Superior temporal gyrus (tissue), 1 donor: ENCODE measurements at regions not wholly inside any gene's neighbourhood (a gene's known extent, or its start where the extent isn't known, plus 50 kb on each side); places are given as distances from the start of the nearest gene placed in this dataset.
"Not testable (repeated sequence)": the region's sequence is repeated elsewhere in the genome, so short reads cannot be mapped to it uniquely, and the experiment has no call there.

Experiments used
- DNase-seq: peaks from one replicate; pipeline ENCODE4 v3.0.0-alpha.2; 2016; ENCODE audit errors: extremely low spot score

DNA sequence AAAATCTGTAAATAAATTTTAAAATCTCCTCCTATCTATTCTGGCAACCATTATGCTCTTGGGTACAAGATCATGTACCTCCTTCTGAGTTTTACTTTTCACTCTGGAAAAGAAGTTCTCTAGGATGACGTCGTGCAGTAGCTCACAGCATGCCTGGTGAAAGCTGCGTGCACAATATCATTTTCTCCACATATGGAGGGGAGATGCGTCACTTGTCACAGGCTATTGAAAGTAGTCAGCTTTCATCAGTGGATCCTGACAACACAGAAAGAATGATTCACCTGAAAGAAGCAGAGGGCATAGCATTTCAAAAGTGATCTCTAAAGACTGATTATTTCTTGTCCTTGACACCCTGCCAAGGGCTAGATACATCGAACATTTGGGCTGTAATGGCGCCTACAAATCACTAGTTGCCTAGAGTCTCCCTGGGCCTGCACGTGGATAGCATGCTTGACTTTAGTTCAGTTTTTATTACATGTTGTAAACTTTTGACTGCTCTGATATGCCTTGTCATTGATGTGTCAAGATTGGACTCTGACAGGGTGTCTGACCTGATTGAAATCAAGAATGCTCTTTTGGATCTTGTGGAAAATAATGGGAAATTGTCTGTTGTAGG lies 1365.6 kb downstream of the OLFM4 start:
- no peak for DNase-seq

DNA sequence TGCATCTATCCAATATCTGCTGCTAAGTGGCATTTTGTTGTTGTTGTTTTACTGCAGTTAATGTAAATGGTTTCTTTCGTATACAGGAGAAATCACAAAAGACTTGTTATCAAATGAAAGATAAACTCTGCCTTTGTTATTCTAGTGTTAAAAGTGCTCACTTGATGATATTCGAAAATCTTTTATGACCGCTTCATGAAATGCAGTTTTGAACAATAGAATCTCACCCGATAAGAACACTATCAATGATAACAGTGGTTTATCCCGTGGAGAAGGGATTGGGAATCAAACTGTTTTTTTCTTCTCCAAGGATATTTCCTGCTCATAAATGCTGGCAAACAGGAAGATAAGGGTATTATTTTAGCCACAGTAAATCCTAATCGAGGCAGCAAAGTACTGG lies 1366.3 kb downstream of the OLFM4 start:
- DNase-seq, result no peak

DNA sequence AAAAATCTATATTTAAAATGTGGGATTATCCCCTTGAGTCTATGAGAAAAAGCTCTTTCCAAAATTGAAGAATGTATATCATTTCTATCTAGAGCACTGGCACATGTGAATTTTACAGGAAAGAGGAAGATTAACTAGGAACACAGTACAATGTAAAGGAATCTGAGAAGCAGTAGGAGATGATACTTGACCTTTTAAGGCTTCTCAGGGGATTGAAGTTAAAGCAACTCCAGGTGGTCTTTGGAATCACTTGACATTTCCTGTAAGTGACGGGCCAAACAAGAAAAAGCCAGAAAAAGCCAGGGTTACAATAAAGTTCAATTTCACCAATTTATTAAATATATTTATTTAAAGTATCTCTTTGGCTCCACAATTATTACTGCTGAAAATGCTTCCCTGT lies 1373.9 kb downstream of the OLFM4 start:
- no peak for DNase-seq

DNA sequence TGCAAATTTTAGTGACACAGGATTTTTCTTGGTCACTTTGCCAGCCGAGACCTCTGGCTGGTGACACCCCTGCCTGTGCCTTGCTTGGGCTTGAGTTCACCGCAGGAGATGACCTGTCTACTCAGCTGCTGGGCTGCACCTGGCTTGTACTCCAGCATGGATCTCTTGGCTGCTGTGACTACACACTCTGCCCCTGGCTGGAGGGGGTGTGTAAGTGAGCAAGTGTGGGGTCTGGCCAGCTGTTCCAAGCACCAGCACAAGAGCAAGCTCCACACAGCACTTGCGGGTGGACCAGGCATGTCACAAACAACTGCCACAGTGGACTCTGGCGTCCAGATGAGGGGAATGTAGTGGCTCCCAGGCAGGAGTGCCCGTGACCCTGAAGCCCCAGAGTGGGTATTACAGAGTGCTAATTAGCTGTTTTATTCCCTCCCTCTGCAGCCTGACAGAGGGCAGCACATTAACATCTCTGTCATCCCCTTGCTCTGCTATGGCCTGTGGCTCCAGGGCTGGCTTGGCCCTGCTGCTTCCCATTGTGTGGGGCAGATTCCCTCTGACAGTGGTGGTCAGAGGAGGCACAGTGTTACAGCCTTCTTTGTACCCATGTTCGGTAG lies 1387.2 kb downstream of the OLFM4 start:
- no peak for DNase-seq

DNA sequence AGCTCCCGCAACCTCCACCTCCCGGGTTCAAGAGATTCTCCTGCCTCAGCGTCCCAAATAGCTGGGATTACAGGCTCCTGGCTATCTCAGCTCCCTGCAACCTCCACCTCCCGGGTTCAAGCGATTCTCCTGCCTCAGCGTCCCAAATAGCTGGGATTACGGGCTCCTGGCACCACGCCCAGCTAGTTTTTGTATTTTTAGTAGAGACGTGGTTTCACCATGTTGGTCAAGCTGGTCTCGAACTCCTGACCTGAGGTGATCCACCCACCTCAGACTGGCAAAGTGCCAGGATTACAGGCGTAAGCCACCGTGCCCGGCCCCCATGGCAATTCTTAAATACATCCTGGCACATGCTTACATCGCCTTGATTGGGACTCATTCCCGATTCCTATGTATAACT lies 1394.3 kb downstream of the OLFM4 start:
- not testable (repeated sequence) for DNase-seq

DNA sequence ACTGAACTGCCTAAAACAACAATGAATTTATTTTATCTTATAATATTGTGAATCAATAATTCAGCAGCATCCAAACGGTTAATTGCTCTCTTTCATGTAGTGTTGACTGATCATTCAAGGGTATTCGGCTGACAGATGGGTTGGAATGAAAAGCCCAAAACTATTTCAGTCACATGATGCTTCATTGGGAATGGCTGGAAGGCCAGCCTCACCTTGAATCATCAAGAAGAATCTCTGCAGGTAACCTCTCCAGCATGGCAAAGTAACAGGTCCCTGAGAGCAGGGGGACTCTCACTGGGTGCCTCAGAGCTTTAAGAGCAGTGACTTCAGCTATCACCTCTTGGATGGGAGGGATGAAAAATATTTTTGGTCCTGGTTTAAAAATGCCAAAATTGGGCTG lies 1395.7 kb downstream of the OLFM4 start:
- no peak for DNase-seq

DNA sequence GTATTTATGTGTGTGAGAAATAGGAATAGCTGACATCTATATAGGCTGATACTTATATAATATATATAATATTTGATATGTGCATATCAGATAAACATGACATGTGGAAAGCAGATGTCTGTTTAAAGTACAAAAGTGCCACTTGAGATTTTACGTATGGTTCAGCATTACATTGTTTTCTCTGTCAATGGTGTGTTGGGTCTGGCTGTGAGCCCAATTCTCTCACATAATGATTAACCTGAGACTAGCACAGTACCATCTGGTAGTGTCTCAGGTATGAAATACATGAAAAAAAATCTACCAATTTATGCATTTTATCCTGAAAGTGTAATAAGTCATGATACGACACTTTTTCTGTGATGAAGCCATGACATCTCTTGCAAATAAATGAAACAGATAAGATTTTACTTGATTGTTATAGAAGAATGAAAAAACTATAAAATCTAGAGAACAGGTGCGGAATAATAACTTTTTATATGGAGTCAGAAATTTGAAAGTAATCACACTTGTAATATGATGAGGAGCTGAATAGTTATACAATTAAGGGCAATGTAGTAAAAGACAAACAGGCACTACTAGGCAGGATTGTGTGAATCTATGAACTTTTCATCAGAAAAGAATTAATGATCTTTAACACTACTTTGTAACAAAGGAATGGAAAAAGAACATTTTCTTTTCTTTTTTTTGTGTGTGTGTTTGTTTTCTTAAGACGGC lies 1405.0 kb downstream of the OLFM4 start:
- DNase-seq, result no peak

DNA sequence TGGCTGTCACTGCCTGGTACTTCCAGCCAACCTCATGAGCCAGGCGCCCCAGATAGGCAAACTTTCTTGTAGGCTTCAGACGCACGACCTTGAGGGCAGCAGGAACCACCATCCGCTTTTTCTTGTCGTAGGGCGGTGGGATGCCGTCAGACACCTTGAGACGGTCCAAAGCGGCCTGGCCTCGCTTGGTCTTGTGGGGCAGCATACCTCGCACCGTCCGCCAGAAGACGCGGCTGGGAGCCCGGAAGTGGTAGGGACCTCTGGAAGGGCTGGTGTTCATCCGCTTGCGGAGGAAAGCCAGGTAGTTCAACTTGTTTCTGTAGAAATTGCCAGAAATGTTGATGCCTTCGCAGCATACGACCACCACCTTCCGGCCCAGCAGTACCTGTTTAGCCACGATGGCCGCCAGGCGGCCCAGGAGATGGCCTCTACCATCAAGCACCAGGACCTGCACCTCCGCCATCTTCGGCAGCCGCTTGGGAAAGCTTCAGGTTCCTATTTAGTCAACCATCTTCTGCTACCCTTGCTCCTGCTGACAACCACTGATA lies 1412.3 kb downstream of the OLFM4 start:
- not testable (repeated sequence) for DNase-seq

DNA sequence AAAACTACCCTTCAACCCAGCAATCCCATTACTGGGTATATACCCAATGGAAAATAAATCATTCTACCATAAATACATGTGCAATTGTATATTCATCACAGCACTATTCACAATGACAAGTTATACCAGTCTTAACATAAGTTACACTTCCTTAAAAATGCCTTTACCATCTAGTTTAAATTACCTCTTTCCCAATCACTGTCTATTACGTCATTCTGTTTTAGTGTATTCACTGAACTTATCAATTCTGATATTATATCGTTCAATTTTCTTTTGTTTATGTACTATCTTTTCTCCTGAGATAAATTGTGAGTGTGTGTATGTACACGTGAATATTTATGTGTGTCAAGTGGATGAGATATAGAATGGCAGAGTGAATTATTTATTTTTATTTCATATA lies 1416.8 kb downstream of the OLFM4 start:
- no peak for DNase-seq

DNA sequence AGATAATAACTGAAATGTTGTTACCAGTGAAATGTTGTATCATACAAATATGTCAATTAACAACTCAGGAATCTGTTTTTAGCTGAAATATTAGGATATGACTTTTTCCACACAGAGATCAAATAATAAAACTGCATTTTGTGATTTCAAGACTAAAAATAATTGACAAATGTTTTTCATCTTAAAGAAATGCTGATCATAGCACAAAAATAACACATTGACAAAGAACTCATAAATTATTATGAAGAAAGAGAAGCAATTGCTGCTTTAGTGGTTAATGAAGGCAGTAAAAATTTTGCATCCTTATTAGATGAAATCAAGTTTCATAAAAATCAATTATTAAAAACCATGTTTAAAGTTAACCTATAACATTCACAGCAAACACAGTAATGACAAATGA lies 1417.3 kb downstream of the OLFM4 start:
- no peak for DNase-seq

DNA sequence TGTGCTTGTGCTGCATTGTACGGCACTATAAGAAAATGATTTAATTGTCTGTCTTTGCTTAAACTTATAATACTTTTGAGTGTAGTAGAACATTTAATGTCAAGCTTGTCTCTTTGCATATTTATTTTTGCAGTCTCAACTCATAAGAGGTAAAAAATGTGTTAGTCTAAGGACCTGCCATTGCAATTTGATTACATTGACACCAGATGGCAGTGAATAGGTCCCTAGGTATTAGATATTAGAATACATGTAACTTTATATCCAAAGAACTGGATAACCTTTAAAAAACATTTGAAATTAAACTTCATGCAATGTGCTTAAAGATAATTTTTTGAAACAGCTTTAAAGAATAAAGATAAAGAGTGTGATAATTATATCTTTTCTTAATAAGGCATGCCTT lies 1421.3 kb downstream of the OLFM4 start:
- no peak for DNase-seq

DNA sequence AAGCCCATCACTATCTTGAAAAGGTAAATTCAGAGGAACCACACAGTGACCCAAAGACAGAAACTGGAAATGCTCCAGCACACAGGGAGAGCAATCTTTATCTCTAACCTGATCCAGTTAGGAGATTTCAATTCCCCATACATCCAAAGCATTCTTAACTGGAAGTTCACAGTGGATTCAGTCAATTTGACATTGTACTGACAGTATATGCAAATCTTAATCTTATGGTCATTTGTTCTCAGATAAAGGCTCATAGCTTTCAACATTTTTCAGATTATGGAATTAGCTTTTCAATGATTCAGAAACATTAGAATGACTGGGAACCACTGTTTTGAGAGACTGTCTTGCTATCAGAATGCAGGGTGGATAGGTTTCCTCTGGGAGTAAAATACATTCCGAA lies 1455.6 kb downstream of the OLFM4 start:
- no peak for DNase-seq

DNA sequence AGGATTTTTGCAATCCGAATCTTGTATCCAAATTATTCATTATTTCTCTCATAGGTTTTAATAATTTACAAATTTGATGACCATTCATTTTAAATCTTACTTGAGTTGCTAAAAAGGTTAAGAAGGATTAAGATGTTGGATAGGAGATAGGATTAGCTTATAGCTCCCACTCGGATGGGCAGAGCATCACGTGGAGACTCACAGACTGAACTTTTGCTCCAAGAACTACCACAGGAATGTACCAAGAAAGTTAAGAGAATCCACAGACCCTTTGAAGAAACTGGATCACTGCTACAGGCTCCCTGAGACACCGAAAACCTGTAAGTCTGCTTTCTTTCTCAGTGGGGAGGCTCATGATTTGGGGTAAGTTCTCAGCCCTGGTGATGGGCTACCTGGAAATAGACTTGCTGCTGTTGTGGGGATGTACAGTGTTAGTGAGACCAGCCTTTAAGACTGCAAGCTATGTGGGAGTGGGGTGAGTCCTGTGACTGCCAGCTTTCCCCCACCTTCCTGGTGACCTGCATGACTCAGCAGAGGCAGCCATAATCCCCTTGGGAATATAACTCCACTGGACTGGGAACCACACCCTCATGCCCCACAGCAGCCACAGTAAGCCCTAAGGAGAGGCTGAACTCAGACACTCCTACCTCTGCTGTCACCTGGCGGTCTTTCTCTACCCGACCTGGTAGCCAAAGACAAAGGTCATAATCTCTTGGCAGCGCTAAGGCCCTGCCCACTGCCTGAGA lies 1458.0 kb downstream of the OLFM4 start:
- no peak for DNase-seq

DNA sequence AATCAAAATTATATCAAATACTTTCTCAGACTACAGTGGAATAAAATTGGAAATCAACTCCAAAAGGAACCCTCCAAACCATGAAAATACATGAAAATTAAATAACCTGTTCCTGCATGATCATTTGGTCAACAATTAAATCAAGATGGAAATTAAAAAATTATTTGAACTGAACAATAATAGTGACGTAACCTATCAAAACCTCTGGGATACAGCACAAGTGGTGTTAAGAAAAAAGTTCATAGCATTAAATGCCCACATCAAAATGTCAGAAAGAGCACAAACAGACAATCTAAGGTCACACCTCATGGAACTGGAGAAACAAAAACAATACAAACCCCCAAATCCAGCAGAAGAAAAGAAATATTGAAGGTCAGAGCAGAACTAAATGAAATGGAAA lies 1460.7 kb downstream of the OLFM4 start:
- no peak for DNase-seq

DNA sequence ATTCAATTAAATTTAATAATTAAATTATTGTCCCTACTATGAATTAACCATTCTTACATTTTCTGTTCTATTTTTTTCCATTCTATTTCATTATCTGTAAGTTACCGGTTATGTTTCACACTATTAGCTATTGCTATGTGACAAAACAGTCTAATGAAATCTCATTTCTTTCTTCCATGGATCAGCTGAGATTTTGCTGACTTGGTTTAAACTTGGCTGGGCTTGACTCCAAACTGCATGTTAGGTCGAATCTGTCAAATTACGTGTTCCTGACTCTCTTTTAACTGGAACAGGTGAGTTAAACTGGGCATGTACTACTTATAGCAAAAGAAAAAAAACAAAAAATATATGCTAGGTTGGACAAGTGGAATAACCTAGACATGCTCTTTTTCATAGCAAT lies 1464.4 kb downstream of the OLFM4 start:
- no peak for DNase-seq

DNA sequence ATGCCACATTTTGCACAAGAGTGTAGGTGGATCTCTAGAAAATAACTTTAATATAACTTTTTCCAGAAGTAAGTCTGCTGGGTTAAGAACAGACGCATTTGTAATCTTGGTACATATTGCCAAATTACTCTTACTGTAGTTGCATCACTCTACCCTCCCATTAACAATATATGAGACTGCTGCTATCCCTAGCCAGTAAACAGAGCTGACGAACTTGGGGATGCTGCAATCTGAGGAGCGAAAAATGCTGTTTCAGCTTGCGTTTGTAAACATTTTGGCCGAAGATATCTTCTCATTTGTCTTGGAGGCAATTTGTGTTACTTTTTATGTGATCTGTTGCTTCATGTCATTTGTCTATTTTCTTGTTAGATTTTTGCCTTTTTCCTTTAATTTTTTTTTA lies 1482.8 kb downstream of the OLFM4 start:
- DNase-seq, result no peak

DNA sequence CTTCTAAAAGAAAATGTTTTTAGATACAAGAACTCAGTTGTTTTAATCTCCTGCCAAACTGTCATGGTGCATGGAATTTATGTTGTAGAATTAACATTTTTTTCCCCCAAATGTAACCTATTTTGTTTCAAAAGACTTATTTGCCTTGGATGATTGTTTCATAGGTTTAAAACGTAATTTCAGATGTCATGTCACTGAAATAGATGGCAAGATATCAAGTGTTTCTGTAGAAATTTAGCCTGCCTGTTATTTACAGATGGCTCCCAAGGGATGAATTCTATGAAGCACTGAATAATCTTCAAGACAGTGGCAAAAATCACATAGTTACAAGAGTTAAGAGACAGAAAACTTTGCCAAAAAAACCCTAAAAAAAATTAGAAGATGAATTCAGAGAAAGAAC lies 1484.6 kb downstream of the OLFM4 start:
- DNase-seq, result no peak

DNA sequence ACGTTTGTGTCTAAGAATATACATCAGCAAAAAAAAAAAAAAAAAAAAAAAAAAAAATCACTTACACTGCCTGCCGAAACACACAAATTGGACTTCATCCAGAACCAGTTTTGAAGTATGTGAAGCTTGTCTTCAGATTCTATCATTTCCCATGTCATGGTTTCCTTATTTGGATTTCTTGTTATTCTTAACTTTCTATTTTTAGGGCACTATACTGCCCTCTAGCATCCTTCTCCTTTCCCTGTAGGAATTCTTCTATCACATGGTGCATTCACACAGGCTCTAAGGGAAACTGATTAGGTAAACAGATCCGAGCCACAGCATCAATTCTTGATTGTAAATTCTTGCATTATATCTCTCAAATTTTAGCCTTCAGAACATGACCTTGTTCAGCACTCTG lies 1507.5 kb downstream of the OLFM4 start:
- DNase-seq, result peak; percentile 51

DNA sequence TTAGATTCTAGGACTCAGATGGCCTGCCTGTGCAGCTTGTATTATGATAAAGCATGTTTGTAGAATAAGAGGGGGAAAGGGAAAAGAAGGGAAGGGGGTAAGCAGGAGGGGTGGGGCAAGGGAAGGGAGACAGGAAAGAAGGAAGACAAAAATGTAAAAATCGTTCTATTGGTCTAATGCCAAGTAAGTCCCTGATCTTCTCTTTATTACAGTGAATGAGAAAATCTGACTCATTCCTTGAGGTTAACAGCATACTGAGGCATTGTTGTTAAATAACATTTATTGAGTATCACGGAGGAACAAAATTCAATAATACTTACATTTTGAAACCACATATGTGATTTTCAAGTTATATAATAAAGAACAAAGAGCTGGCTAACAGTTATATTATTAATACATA lies 1534.7 kb downstream of the OLFM4 start:
- no peak for DNase-seq

DNA sequence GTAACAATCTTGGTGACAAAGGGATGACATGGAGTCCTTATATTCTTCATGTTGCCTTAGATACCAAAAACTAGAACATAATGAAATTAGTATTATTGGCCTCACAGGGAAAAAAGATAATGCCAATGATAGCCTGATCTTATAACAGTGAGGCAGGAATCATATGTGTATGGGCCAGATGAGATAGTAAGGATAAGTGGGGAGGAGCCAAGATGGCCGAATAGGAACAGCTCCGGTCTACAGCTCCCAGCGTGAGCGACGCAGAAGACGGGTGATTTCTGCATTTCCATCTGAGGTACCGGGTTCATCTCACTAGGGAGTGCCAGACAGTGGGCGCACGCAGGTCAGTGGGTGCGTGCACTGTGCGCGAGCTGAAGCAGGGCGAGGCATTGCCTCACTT lies 1543.4 kb downstream of the OLFM4 start:
- DNase-seq, result not testable (repeated sequence)

DNA sequence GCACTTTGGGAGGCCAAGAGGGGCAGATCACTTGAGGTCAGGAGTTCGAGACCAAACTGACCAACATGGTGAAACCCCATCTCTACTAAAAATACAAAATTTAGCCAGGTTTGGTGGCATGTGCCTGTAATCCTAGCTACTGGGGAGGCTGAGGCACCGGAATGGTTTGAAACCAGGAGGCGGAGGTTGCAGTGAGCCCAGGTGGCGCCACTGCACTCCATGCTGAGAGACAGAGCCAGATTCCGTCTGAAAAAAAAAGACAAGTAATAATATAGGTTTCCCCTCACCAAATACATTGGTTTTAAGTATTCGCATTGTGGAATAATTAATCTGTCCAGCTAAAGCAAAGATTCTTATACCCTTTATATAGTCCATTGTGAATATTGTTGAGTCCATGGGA lies 1544.6 kb downstream of the OLFM4 start:
- no peak for DNase-seq

DNA sequence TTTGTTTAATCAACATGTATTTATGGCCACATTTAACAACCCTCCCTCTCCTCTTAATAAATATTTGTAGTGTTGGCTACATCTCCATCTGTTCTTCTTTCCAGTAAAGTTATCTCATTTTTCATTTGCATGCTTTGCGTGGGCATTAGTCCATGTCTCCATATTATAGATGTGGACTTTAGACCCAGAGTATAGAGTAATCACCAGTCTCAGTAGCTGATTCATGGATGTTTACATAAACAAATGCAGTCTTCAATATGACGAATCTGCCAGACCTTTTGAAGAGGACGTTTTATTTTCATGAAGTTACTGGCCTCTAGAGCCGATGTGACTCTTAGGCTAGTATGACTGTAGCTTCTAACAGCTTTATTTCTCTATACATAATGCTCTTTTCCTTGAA lies 1546.2 kb downstream of the OLFM4 start:
- no peak for DNase-seq
